ENCODE measurements at regions not wholly inside any gene's neighbourhood (a gene's known extent, or its start where the extent isn't known, plus 50 kb on each side); places are given as distances from the start of the nearest gene placed in this dataset.
A peak's percentile ranks its signal among the peaks of the same experiment; 100 is the strongest.
"Not testable (repeated sequence)": the region's sequence is repeated elsewhere in the genome, so short reads cannot be mapped to it uniquely, and the experiment has no call there.

DNA sequence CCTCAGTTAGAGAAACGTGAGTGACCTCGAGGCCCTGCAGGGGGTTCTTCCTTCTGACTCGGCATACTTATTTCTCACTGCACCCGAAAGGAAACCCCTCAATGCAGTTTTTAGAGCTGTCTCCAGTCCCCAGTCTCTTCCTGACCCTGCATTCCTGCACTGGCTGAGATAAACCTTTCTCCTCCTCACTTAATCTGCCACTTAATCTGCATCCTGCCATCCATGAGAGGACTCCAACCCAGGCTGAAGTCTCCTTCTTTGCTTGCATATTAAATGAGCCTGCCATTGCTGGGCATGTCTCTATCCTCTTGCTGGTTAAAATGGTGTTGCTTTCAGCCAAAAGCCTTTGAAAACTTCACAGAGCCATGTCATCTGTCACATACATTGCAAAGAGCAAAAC lies 125.6 kb upstream of the GATA6 start:
- no peak for DNase-seq (ENCODE audit: low read depth)

DNA sequence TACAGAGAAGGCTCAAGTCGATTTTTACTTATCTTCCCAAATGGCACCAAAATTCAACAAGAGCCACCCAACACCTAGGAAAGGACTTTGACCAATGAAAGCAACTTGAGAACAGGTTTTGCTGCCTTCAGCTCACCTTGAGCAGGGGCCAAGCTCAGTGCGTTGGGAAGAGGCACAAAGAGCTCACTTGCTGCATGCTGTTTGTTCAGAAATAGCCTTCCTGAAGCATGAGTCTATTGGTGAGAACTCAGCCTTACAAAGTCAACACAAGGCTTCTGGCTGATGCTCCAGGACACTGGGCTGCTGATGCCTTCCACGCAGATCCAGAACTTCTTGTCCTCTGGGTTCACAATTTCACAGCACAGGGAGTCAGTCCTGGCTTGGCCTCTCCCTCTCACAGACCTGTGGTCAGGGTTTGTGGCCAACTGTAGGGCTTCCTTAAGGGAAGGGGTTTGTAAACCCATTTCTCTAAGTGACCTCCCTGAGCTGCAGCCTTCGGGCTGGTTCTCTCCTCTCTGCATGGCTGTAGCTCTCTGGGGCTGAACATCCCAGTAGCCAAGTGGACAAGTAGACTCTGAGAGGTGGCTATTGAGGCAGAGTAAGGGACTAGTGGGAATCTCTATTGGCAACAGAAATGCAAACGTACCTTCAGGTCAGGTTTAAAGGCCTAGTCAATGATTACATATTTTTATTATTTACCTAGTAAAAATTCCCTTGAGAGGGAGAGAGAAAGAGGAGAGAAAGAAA lies 124.7 kb upstream of the GATA6 start:
- no peak for DNase-seq (ENCODE audit: low read depth)

DNA sequence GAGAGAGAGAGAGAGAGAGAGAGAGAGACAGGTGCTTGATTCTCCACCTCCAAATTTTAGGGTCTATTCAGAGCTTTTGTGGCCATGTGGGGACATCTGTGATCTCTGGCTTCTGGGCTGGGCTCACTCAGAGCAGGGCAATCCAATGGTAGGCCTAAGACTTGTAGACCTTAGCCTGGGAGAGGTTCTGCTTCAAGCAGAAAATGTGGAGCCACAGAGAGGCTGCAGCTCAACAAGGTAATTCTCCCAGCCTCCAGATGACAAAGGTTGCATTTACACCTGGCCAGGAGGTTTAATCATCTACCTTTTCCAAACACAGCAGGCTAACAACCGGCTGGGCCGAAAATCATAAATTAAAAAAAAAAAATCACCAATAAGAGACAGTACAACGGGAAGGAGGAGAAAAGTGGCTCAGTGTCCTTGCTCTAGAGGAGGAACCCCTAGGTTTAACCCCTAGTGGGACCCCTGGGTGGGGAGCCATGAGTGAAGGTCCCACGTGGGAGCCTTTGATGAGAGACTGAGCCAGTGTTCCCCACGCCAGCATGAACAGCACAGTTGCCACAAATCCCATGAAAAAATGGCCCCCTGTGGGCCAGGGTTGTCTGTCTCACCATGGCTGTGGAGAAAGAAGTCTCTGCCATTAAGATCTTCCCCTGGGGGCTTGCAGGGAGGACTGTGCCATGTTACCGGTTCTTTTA lies 124.0 kb upstream of the GATA6 start:
- no peak for DNase-seq (ENCODE audit: low read depth)

DNA sequence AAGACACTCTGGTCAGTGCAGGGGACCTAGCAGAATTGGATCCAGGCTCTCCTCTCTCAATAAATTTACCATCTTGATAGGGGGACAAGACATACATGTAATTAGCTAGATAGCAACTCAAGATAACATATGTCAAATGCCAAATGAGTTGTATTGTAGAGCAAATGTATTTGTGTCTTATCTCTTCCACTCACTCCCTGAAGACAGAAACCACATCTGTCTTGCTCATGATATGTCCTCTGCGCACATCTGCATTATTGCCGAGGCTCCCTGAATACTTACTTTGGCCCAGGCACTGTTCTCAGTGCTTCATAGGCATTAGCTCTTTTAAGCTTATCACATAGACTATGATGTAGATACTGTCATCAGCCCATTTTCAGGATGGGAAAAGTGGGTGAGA lies 122.9 kb upstream of the GATA6 start:
- no peak for DNase-seq (ENCODE audit: low read depth)

DNA sequence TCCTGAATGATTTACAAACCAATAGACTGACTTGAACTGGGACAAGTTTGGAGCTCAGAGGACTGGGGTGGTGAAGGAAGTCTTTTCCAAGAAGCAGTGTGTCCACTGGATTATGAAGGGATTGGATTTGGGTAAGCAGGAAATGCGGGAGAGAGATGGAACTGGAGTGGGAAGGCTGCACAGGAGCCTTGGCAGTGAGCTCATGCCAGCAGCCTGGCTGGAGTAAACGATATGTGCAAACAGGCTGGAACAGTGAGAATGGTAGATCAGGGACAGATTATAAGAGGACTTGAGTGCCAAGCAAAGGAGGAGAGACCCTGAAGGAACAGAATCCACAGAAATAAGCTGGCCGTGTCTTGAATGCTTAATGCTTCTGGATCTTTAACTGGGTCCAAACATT lies 121.9 kb upstream of the GATA6 start:
- no peak for DNase-seq (ENCODE audit: low read depth)

DNA sequence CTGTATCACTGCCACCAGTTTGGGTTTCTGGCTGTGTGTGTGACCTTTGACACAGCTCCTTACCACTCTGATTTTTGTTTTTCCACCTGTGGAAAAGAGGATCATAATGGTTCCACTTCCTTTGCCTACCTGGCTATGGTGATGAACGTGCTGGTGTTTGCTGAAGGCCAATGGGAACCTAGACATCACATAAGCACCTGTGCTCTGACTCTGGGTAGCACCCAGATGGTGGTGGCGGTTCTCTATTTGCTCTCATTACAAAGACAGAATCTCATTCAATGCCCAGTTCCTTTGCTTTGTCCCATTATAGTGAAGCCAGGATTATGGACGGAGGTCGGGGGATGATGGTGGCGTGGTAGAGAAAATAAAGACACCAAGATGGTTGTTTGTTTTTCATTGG lies 121.2 kb upstream of the GATA6 start:
- no peak for DNase-seq (ENCODE audit: low read depth)

DNA sequence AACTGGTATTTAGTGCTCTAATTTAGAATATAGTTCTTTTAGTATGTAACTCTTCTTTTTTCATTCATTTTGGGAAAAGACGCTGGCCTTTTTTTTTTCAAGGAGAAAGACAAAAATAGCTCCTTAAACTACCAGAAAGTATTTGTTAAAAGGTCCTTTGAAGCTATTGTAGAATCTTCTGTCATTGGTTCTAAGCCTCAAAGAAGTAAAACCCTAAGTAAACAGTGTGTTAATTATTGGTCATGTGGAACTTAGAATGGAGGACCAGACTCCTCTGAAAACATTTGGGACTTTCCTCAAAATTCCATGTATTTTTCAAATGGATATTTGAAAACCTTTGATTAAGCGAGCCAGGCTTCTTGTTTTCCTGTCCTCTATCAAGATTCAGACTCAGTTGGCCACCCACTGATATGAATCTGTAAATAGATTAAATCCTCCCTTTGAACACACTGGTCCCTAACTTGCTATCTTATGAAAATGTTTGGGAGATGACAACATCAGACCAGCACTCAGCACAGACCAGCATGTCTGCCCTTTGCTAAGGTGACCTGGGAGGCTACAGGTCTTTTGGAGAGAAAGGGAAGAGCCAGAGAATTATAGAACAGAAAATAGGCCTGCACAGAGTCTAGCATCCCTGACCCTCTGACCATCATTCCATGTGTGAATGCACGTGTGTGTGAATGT lies 120.3 kb upstream of the GATA6 start:
- no peak for DNase-seq (ENCODE audit: low read depth)

DNA sequence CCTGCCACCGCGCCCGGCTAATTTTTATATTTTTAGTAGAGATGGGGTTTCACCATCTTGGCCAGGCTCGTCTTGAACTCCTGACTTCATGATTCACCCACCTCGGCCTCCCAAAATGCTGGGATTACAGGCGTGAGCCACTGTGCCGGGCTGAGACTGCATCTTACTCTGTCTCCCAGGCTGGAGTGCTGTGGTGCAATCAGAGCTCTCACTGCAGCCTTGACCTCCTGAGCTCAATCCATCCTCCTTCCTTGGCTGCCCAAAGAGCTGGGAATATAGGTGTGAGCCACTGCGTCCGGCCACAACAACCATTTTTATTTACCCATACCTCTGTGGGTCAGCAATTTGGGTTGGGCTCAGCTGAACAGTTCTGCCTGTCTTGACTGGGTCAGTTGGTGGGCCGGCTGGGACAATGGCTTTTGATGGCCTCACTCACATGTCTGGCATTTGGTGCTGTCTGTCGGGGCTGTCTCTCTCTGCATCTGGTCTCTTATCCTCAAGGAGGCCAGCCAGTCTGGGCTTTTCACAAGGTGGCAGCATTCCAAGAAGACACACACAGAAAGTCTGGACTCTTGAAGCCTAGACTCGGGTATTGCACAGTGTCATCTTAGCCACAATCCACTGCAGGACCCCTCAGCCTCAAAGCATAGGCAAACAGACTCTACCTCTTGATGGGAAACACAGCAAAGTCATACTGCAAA lies 116.8 kb upstream of the GATA6 start:
- DNase-seq (ENCODE audit: low read depth): no peak

DNA sequence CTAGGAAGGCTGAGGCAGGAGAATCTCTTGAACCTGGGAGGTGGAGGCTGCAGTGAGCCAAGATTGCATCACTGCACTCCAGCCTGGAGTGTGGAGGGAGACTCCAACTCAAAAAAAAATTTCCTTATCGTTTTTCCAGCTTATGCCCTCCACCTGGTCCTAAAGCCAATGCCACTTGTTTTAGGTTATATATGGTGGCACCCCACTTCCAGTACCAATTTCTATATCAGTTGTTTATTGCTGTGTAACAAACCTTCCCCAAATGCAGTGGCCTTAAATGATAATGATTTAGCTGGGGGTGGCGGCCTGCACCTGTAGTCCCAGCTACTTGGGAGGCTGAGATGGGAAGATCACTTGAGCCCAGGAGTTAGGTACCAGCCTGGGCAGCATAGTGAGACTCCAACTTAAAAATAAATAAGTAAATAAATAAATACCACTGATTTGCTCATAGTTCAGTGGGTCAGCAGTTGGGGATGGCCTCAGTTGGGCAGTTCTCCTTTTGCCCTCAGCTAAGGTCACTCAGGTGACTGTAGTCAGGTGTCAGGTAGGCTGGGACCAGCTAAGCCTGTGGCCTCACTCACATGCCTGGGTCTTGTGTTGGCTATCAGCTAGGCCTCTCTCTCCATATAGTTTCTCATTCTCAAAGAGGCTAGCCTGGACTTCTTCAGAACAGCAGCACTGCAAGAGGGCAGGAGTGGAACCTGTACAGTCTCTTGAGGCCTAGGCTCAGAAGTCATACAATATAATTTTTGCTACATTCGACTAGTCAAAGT lies 113.7 kb upstream of the GATA6 start:
- DNase-seq (ENCODE audit: low read depth): no peak

DNA sequence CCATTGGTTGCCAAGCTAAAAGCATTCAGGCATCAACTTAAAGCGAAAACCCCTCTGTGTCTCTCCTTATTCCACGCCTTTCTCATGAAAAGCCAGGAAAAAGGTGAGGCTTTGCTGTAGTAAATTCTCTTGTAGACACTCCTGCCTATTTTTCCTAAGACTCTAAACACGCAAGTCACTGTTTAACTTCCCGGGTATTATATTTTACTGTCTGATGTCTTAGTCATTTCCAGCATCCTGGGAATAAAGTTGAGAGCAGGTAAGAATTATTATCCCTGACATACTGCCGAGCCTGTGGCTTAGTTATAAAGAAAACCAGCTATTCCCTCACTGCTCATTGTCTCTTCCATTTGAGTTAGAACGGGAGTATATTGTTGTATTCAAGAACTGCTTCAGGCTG lies 112.4 kb upstream of the GATA6 start:
- no peak for DNase-seq (ENCODE audit: low read depth)

DNA sequence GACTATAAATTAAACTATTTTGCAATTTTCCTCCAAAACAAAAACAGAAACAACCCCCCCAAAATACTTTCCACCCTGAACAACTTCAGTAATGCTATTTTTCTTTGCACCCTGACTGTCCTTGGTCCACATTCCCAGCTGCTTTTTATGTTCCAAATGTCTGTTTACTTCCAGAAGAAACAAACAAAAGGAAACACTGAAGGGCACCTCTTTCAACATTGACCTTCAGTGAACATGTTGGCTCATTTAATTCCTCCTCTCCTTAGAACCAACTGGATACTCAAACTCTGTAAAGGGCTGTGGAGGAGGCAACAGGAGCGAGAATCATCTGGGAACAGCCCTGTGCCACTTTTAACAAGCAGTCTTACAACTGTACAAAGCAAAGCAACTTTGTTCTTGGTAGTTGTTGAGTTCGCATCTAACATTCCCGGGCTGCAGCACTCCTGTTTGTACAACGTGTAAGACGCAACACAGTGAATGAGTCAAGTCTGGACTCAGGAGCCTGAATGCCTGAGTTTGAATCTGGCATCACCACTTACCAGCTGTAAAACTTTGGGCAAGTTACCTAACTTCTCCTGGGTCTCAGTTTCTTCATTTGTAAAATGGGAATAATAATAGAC lies 111.4 kb upstream of the GATA6 start:
- DNase-seq (ENCODE audit: low read depth): peak; percentile 32

DNA sequence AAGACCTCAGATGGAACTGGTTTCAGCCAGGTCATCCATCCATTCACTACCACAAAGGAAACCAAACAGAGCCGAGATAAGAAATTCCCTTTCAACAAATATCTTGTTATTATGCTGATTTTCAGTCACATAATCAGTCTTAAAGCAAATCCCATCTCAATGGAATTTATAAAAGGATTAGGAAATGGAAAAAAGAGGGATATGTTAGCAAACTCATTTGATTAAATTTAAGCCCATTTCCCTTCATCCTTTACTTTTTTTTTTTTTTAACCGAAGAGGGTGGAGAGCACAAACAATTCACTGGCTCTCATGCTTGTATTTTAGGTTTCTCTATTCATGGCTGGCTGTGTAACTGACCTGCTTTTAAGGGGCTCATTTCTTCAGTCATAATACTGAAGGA lies 109.0 kb upstream of the GATA6 start:
- DNase-seq (ENCODE audit: low read depth): no peak

DNA sequence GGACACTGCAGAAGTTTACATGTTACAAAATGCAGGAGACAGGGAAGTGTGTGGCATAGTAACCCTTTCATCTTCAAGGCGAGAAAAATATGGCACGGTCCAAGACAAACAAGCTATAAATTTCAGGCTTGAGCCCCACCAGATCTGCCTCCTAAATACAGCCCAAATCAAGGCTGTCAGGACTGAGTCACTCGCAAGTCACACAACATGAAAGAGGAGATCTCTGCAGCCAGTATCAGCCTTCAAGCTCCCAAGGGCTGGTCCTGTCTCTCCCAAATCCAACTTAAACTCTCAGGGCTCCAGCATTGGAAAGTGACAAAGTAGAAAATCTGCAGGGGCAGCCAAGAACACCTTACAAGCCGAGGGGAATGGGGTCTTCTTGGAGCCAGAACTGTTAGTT lies 106.3 kb upstream of the GATA6 start:
- DNase-seq (ENCODE audit: low read depth): no peak

DNA sequence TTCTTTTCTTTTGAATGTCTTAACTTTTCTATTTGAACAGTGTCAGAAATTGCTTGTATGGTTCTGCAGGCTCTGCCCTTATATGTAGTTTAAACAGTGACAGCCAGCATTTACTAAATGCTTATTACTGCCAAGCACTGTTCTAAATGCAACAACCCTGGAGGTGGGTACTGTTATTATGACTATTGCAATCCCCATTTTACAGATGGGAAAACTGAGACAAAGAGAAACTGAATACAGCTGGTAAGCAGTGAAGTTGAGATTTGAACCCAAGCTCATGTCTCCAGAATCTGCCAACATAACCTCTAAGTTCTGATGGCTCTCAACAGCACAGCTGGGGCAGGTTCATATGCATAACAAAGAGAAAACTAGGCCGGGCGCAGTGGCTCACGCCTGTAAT lies 105.7 kb upstream of the GATA6 start:
- no peak for DNase-seq (ENCODE audit: low read depth)

DNA sequence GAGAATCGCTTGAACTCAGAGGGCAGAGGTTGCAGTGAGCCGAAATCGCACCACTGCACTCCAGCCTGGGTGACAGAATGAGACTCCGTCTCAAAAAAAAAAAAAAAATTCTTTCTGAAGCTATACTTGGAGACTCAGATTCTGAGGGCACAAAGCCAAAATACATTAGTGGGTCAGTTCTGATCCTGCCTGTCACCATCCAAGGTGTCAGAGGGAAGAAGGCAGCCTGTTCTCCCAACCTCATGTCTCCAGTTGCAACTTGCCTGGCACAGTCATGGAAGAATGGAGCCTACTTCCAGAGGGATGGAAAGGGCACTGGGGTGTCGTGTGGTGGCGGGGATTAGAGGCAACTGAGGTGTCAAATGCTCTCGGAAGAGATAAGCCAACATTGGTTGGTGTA lies 104.8 kb upstream of the GATA6 start:
- no peak for DNase-seq (ENCODE audit: low read depth)

DNA sequence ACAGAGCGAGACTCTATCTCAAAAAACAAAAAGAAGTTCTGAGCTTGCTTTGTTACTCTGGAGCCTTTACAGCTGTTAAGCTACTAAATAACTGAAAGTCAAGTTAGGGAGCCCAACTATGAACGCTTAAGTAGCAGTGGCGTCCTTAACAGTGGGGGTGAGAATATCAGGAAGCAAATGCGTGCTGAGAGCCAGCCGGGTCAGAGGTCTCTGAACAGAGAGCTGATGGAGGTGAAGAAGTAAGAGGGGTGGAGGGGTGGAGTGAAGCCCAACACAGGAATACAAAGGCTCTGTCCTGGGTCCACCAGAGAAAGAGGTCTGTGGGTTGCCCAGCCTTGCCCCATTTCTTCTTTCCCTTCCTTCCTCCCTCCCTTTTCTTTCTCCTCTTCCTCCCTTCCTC lies 104.1 kb upstream of the GATA6 start:
- DNase-seq (ENCODE audit: low read depth): no peak

DNA sequence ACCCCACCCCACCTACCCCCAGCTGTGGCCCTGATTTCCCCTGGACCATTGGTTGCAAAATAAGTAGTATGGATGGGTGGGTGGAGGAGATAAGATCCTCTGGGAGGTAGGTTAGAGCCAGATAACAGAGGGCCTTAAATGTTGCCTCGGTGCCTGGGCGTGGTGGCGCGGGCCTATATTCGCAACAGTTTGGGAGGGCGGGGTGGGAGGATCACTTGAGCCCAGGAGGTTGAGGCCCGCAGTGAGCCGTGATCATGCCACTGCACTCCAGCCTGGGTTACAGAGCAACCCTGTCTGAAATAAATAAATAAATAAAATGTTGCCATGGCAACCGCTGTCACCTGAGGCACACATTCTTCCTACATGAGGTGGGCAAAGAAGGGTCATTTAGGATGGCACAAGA lies 103.3 kb upstream of the GATA6 start:
- DNase-seq (ENCODE audit: low read depth): no peak

DNA sequence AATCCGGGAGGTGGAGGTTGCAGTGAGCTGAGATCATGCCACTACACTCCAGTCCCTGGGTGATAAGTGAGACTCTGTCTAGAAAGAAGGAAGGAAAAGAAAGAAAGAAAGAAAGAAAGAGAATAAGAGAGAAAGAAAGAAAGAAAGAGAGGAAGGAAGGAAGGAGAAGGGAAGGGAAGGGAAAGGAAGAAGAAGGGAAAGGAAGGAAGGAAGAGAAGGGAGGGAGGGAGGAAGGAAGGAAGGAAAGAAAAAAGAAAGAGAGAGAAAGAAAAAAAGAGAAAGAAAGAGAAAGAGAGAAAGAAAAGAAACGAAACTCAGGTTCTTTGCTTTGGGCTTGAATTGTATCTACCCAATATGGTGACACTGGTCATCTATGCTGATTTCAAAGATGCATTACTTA lies 102.3 kb upstream of the GATA6 start:
- DNase-seq (ENCODE audit: low read depth): no peak

DNA sequence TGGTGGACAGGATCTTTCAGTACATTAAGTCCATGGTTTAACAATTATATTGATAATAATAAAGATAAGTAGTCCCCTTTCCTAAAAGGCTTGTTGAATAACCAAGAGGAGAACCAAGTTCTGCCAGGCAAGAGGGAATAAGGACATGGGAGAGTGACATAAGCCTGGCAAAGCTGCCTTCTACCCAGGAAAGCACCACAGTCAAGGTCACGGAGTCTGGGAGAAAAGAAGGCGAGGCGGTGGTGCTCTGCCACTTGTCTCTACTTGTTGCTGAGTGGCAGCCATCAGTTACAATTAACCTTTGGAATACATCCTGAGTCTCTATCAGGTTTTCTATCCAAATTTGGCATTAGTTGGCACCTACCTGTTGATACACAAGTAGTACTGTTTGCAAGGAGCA lies 101.7 kb upstream of the GATA6 start:
- DNase-seq (ENCODE audit: low read depth): no peak

DNA sequence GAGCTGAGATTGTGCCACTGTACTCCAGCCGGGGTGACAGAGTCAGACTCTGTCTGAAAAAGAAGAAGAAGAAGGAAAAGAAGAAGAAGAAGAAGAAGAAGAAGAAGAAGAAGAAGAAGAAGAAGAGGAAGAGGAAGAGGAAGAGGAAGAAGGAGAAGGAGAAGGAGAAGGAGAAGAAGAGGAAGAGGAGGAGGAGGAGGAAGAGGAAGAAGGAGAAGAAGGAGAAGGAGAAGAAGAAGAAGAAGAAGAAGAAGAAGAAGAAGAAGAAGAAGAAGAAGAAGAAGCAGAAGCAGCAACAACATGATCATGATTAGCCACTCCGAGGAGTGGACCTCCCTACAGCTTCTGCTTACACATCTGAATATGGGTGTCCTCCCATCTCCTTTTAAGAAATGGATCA lies 100.6 kb upstream of the GATA6 start:
- DNase-seq (ENCODE audit: low read depth): not testable (repeated sequence)

DNA sequence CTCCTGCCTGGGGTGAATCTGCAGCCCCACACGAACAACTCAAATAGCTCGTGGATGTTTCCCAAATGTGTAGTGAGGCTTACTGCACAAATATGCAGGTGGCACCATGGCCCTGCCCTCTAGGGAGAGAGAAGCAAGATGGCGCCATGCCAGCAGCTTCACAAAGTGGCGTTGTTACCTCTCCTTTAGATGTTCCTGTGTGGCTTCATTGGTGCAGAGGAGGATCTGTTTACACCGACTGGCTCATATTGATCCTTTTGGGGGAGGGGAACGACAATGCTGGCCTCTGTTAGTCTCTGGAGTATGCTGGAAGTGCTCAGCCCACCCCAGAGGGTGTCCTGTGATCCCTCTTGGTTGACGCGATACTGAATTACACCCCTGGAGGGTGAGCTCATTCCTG lies 99.5 kb upstream of the GATA6 start:
- no peak for DNase-seq (ENCODE audit: low read depth)

DNA sequence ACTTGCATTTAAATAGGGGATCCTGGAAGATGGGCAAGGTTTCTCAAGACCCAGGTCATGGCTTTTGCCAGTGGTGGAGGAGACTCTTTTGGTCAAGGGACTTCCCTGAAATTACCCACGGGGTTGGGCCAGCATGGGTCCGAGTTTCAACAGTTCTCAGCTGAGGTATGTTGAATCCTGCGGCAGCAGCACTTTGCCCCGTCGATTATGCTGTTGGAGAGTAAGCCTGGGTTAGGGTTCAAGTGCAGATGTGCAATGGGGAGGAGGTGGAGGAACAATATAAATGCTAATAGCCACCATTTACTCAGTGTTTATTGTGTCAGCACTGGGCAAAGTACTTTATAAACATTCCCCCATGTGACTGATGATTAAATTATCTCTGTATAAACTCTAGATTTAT lies 96.0 kb upstream of the GATA6 start:
- no peak for DNase-seq (ENCODE audit: low read depth)
